ENCODE measurements at regions not wholly inside any gene's neighbourhood (a gene's known extent, or its start where the extent isn't known, plus 50 kb on each side); places are given as distances from the start of the nearest gene placed in this dataset.

DNA sequence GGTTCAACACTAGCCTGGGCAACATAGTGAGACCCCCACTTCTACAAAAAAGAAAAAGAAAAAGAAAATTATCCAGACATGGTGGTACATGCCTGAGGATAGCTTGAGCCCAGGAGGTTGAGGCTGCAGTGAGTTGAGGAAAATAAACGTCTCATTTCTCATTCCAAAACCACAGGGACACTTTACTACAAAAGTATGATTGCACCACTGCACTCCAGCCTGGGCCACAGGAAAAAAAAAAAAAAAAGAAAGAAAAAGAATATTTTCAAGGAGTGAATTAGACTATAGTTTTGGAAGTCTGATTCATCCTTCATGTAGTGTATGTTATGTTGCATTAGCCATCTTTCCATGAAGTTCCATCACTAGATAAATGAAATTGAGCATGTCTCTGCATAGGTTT, 149.5 kb upstream of the THBS1 start:
- DNase-seq (ENCODE audit: low read depth in 4 of 4, low spot score in 1 of 4) = no peak

DNA sequence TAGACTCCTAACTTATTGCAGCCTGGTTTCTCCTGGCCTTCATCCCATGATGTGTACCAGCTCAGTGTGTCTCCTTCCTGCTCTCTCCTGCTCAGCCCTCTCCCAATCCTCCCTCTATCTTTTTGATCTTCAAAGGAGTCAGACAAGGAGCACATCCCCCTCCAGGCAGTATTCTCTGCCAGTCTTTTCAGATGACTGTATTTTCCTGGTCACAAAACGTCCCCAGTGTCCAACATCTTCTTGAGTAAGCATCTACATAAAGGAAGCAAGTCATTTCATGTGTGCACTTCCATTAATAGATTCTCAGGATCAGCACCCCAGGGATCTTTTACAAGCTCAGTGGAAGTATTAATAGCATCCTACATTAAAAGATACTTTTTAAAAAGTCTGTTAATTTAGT, 148.9 kb upstream of the THBS1 start:
- DNase-seq (ENCODE audit: low read depth in 4 of 4, low spot score in 1 of 4) = no peak

DNA sequence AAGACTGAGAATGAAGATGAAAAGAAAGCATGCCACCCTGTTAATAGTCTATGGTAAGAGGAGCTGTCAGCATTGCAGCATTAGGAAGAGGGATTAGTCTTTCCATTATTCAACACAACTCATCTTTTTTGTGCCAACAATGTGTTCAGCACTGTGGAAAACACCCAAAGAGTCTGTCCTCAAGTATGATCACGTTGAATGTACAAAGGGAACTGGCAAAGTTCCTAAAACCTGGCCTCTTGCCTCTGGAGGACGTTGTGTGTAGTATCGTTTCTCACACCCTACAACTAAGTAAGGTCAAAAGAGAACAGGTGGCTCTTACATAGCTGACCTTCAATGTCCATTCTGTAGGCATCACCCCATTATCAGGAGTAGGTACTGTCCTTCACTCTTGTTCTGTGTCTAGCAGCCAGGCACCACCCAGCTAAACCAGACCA, 147.9 kb upstream of the THBS1 start:
- no peak for DNase-seq (ENCODE audit: low read depth in 4 of 4, low spot score in 1 of 4)

DNA sequence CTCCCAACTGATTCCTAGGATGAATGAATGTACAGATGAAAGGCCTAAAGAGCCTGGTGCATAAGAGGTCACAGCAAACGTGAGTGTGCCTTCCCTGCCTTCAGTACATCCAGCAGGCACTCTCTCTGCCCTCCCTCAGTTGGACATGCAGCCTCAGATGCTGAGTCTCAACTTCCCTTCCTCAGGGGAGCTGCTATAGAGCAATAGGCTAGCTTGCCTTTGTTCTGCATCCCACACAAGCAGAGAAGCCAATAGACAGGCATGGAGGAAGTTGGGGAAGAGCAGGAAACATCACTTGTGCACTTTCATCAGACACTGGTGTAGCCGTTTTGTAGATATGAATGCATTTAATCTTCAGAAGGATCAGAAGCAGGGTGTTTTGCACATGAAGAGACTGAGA, 147.5 kb upstream of the THBS1 start:
- DNase-seq (ENCODE audit: low read depth in 4 of 4, low spot score in 1 of 4) = no peak

DNA sequence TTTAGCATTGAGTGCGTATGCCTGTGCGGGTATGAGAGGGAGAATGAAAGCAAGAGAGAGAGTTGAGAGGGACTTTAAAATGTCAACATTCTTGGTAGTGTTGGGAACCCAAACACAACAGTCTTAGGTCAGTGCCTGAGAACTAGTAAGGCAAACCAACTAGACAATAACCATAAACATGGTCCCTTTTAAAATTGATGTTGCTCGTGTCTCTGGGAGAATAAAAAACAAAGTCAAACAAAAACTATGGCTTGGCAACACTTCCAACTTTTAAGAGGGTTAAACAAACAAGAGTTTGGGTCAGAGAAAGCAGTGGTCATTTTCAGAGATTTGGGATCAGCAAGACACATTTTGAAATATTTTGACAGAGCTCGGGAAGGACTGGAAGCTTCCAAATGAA, 146.7 kb upstream of the THBS1 start:
- DNase-seq (ENCODE audit: low read depth in 4 of 4, low spot score in 1 of 4) = no peak

DNA sequence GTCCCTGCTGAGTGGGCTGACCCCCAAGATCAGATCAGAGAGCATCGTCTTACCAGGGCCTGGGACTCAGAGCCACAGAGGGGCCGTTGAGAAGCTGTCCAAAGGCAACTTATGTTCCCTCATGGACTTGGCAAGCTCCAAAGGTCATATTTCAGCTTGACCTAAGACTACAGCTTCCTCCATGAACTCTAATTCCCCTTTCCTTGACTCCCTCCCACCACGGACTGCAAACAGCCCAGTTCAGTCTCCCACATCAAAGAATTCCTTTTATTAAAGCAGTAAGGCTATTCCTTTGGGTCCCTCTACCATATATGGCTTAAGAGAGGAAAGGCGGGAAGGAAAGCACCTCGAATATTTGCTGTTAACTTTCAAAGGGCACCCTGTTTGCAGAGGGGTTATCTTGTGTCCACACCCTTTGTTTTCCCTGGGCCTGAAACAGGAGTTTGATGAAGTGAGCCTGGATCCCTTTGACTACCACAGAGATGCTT, 146.1 kb upstream of the THBS1 start:
- no peak for DNase-seq (ENCODE audit: low read depth in 4 of 4, low spot score in 1 of 4)

DNA sequence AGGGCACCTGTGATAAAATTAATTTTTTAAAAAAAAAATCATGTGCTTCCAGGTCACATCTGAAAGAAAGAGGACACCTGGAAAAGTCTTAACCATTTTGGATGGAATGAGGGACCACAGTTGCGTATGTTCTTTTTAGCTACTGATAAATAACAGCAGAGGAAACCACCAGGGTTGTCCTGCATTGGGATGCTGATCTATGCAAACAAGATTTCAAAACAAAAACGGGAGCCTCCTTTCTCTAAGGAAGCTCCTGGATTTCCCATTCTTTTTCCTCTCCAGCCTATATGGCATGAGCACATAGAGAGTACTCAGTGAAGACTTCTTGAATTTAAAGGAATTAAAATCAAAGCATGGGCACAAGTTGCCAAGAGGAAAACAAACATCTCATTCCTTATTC, 145.6 kb upstream of the THBS1 start:
- DNase-seq (ENCODE audit: low read depth in 4 of 4, low spot score in 1 of 4) = no peak

DNA sequence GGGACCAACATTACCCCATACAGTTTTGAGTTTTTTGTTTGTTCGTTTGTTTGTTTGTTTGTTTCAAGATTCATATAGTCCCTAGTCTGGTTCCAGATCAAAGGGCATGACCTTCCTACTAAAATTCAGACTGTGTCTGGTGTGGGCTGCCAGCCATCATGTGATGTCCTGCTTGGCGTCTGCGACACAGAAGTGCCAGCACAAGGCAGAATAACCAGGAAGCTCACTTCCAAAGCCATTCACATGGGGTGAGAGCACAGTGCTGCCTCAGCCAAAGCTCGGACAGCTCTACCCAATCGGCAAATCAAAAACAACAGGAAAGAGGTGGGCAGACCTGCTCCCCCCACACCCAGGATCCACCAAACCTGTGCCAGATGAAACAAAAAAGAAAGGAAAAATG, 142.6 kb upstream of the THBS1 start:
- DNase-seq (ENCODE audit: low read depth in 4 of 4, low spot score in 1 of 4) = no peak

DNA sequence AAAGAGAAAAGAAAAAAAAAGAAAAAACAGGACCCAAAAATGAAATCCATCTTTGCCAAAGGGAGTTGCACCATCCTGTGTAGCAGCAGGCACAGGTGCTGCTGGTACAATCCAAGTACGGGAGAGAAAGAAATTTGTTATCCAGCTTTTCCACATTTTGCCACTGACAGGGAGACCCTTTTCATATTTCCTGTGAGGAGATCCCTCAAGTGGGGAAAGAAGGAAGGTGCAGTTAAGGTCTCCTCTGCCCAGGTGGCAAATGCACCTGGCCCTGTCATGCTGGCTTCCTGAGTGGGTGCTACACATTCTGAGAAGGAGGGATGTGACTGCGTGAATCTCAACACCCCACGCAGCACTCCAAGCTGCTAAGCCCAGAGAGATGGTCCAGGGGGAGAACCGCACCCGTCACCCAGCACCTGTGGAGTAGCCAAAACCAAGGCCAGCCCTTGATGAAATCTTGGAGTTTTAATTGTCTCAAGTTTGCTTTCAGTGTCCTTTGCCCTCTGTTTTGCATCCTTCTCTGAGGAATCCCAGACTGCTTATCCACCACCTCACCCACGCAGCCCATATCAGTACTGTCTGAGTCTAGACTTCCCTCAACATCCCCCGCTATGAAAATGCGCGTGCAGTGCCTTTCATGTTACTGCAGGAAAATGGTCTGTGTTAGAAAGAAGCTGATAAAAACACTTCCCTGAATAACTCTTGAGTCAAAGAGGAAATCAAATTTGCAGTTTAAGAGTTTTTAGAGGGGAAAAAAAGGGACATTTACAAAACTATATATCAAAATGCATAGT, 141.9 kb upstream of the THBS1 start:
- DNase-seq (ENCODE audit: low read depth in 4 of 4, low spot score in 1 of 4) = no peak

DNA sequence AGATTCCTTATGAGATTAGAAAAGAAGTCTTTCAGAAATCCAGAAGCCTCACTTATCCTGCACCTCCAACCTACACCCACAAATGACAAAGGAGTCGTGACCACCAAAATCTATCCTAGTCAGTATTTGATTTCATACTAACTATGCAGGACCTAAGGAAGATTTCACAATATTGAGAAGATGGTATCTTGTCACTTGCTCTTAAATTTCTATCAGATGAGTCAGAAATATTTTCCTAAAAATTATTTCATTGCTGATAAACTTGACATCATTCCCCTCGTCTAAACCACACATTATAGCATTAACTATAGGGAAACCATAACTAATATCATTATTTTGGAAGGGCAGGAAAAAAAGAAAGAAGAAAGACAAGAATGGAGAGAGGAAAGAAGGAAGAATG, 138.0 kb upstream of the THBS1 start:
- DNase-seq (ENCODE audit: low read depth in 4 of 4, low spot score in 1 of 4) = no peak

DNA sequence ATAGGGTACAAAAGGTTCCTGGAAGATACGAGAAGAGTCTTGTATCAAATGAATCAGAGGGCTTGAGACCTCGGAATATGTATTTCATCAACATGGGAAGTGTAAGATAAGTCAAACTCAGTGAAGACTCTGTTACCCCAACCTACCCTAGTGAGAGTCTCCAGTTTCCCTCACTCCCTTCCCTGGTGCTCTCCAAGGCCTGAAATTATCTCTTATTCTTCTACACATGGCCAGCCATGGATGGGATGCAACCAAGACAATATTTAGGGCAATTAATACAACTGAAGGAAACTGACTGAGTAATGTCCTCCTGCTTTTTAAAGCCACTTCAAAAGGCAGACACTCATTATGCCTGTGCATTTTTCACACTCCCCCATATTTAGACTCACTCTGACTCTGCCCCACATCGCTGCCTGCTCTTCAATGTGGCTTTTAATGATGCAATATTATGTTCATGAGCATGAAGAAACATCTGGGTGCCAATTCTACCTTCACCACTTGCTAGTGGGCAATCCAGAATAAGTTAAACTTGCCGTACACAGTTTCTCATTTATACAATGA, 137.1 kb upstream of the THBS1 start:
- DNase-seq (ENCODE audit: low read depth in 4 of 4, low spot score in 1 of 4) = no peak

DNA sequence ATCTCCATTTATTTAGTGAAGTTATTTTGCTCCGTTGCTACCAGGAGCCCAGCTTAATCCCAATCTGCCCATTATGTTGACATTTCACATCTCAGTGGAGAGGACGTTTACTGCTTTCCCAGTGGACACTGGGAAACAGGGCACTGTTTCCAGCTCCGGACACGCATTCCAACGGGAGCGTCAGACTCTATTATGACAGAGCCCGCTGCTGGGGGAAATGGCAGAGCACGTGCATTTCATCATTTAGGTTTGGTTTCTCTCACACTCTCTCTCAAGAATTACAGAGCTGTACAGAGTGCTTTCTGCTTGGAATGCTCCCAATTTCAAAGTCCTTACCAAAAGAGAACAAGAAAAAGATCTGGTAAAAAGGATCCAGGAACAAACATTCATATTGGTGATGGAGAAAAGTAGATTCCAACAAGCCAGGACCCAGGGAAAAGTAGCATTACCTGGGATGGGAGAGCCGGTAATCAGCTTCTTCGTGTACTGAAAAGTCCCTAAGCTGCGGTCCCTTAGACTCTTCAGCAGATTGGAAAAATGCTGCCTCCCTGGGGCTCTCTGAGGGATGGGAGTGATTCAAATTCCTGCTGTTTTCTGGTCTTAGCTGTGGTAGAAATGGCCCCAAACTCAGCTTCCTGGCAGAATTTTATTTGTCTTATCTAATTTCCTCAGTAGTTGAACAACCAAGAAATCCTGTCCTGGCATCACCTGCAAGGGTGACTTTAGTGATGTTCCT, 136.0 kb upstream of the THBS1 start:
- no peak for DNase-seq (ENCODE audit: low read depth in 4 of 4, low spot score in 1 of 4)

DNA sequence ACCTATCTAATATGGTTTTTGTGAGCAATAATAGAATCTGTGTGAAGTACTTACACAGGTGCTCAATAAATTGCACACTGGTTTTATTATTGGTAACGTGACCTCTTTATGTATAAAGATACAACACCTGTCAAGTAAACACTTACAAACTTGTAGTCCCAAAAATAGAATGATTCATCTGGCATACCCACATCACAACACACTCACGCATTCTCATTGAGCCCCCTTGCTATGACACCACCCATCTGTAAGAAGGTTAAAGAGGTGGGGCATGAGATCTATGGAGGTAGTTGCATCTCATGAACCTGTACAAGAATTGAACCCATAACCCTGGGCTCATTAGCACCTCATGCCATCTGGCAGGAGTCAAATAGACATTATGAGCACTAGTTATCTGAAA, 134.9 kb upstream of the THBS1 start:
- no peak for DNase-seq (ENCODE audit: low read depth in 4 of 4, low spot score in 1 of 4)

DNA sequence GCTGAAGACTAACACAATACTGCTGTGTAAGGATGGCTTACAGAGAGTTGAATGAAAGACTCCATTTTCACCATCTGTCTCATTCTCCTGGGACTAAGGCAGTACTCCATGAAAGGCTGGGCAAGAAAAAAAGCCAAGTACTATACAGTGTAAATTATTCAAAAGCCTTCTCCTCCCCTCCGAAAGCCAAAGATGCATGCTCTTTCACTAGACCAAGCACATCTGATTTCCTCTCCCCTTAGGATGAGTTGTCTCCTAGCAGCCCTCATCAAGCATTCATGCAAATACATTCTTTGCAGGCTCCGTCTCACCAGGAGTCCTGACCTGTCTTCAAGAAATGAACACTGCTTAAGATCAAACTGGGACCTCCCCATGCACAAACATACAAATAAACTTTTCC, 133.5 kb upstream of the THBS1 start:
- DNase-seq (ENCODE audit: low read depth in 4 of 4, low spot score in 1 of 4) = no peak

DNA sequence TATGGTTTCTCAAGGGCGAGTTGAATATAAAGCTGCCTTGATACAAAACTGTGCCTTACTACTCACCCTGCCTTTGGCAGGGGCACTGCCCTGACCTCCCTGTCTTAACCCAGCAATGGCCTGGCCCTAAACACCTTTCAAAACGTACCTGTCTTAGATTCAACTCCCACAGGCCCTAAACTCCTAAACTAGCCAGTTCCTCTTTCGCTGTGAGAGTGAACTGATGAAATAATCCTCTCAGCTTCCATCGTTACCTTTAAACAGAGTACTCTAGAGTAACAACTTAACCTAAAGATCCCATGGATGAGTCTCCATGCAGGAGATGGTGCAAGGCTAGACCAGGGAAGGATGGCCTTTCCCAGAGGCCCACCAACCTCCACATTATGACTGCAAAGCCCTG, 133.0 kb upstream of the THBS1 start:
- DNase-seq (ENCODE audit: low read depth in 4 of 4, low spot score in 1 of 4) = no peak

DNA sequence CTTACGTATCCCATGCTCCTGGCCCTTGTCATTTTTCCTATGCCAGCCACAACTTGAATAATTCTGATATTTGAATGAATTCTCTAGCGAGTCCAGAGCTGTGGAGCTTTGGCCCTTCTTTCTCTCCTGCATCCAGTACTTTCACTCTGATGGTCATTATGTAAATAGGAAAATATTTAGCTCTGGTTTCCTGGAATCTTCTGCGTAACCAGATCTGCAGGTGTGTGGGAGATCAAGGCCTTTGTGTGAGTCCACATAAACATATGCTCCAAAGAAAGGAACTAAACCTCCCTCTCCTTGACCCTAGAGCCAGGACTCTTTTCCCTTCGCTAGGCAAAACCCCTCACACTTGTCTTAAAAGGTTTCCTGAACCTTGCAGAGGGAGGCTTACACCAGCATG, 132.5 kb upstream of the THBS1 start:
- no peak for DNase-seq (ENCODE audit: low read depth in 4 of 4, low spot score in 1 of 4)

DNA sequence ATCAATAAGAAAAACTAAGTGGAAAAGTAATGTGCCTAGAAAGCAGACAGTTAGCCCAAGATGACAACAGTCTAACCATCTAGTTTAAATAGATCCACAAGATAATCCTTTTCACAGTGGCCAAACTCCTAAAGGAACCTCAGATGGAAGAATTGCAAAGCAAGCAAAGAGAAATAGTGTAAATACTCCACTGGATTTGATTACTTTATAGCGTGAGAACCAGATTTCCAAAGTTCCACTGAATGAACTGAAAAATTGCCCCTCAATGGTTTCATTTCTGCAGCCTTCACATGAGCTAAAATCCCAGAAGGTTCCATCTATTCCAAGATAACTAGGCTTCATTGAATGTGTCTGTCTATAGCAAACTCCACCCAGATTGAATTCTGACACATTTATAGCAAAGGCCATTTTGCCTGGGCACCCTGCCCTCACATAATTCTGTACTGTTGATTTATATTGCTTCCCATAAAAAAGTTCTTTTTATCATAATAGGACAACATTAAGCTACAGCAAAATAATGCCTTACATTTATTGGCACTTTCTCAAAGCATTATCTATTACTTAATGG, 129.7 kb upstream of the THBS1 start:
- no peak for DNase-seq (ENCODE audit: low read depth in 4 of 4, low spot score in 1 of 4)

DNA sequence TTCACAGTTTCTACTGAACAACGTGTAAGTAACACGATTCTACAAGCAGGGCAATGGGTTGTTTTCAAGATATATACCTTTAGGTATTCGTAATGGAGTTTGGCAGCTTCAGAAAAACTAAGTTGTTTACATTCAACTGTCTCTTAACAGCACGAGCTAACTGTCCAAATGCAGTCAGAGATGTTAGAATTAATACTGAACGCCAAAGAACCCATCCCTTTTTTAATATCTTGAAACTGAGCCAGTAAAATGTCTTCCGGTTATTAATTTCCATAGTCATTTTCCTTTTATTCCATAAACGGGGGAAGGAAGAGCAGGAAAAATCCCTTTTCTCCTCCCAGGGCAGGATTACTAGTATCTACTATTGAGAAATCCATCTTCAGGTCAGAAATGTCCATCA, 129.0 kb upstream of the THBS1 start:
- DNase-seq (ENCODE audit: low read depth in 4 of 4, low spot score in 1 of 4) = no peak

DNA sequence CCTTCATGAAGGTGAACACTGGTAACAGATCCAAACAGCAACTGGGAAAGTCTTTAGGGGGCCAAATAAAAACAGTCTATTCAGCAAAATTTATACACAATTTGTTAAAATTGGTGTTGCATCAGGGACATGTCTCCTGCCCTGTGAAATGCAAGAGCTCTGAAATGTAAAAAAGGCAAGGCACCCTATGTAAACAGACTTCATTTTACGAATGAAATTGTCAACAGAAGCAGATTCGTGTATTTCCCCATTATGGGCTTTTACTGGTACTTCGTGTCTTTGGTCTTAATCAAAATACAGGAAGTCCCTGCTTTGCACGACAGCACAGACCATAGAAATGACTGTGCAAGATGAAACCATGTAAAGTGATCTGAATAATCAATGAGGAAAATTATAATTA, 127.3 kb upstream of the THBS1 start:
- DNase-seq (ENCODE audit: low read depth in 4 of 4, low spot score in 1 of 4) = no peak

DNA sequence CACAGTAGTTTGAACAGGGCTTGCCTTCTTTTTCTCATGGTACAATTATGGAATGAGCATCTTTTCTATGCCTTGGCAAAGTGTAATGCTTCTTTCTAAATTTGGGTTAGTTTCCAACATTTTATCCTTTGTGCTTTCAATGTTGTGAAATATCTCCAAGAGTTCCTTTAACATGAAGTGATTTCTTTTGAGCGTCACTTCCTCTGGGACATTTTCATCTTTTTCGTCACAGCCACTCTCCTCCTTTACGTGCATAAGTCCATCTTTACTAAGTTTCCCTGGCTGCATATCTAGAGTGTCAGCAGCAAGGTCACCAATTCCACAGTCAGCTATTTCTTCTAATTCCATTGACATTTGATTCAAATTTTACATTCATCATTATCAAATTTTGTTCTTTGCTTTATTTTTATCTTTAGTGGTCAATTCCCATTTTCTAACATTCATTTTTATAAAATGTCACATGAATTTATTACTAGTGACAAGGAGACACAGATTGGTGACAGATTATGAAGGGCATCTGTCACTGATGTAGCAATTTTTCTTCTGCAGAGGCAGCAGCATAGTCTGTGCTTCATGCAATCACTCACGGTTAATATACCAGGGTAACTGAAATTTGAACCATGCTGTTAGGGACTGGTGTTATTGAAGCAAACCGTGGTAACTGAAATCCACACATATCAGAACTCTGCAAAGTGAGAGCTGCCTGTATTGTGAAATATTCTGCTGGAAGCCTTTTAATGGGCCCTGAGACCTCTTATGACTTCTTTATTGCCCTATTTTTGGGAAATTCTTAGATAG, 126.5 kb upstream of the THBS1 start:
- DNase-seq (ENCODE audit: low read depth in 4 of 4, low spot score in 1 of 4) = no peak

DNA sequence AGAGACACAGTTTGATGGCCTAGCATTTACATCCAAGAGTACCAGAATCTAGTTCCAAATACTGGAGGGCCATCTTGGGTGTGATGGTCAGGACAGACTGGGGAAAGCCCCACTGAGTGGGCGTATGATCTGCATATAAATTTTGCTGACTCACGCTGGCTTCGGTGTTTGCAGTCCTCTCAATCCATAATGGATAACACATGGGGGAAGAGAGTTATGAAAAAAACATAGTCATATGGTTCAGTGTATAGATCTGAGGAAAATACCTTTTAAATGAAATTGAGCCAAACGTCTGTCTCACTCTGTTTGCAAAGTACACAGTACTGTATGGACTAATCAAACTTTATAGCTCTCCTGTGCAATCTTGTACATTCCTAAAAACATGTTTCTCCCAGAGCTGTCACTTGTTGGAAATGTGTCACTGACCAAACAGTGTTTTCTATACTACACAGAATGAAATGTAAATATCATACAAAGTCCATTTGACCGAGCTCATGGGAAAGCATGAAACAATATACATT, 125.3 kb upstream of the THBS1 start:
- peak in 1 of 4 experiments; percentile 1 for DNase-seq (ENCODE audit: low read depth in 4 of 4, low spot score in 1 of 4)

Data from stimulated activated CD4-positive, alpha-beta T cell treated with anti-CD3 and anti-CD28 coated beads, Interleukin-1b, Interleukin-23, amount 100 ng/mL, for 24 hours (primary cell).